Stimulated activated CD4-positive, alpha-beta T cell treated with anti-CD3 and anti-CD28 coated beads, Interleukin-2, amount 100 ng/mL, for 48 hours (primary cell): ENCODE measurements at regions not wholly inside any gene's neighbourhood (a gene's known extent, or its start where the extent isn't known, plus 50 kb on each side); places are given as distances from the start of the nearest gene placed in this dataset.
"Not testable (repeated sequence)": the region's sequence is repeated elsewhere in the genome, so short reads cannot be mapped to it uniquely, and the experiment has no call there.

ENCODE experiments used
- DNase-seq, 2 donors: peaks; one replicate each; pipeline ENCODE4 v3.0.0-alpha.2; 2020

DNA sequence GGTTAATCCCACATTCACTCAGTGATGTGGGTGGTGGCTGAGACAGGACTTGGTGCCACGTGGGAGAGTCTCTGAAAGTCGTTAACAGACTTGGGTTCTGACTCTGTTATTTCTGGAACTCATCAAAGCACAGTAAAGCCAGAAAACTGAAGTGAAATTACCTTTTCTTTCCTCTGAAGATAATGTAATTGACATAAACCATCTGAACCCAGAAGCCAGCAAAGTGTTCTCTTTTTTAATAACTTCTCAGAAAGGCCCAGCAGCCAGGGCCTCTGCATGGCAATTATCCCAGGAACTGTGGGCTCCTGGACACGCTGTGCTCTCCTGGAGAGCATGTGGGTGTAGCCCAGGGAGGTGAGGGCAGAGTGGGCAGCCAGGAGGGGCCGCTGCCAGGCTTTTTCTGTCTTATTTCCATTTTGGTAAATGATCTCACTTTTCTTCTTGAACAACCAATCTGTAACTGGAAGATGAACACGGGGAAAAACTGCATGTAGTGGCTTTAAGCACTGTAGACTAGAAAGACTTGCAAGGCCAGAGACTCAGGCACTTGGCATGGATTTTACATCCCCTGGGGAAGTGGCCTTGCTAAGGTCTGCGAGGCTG is 444.1 kb upstream of the TMEM132C start:
- DNase-seq, result no peak

DNA sequence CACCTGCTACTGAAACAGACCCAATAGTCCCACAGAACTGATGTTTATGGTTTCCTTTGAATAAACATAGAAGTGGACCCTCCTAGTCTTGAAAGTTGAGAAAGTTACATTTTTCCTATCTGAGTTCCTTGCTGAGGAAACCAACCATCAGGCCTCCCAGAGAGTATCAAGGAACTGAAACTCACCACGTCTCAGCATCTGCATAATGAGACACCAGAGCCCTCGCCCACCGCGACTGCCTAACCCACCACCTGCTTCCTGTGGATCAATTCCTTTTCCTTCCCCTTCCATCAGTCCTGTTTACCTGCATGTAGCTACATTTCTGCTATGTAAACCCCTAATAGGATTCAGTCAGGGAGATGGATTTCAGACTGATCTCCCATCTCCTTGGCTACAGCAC is 443.2 kb upstream of the TMEM132C start:
- no peak for DNase-seq

GRCh38 chr12:127829281-127830064 is 437.5 kb upstream of the TMEM132C start:
- DNase-seq, result no peak

GRCh38 chr12:127830065-127830460 is 436.9 kb upstream of the TMEM132C start:
- no peak for DNase-seq

DNA sequence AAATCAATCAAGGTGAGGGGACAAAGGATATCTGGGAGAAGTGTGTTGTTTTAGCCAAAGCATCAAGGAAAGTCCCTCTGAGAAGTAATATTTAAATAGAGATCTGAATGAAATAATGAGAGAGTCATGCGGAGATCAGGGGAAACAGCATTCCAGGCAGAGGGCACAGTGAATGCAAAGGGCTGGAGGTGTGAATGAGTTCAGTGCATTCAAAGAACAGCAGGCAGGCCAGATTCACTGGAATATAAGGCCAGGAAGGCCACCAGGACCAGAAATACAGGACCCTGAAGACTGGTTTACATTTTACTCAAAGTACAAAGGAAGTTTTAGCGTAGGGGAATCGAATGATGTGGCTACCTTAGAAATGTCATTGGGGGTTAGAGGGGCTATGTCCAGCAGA is 436.2 kb upstream of the TMEM132C start:
- no peak for DNase-seq

GRCh38 chr12:127832172-127832571 is 434.8 kb upstream of the TMEM132C start:
- no peak for DNase-seq

GRCh38 chr12:127836802-127837201 is 430.2 kb upstream of the TMEM132C start:
- DNase-seq, result not testable (repeated sequence)

- no peak for DNase-seq
Observed at GRCh38 chr12:127857661-127858060, 409.3 kb upstream of the TMEM132C start.

GRCh38 chr12:127860536-127860935 is 406.4 kb upstream of the TMEM132C start:
- no peak for DNase-seq

DNA sequence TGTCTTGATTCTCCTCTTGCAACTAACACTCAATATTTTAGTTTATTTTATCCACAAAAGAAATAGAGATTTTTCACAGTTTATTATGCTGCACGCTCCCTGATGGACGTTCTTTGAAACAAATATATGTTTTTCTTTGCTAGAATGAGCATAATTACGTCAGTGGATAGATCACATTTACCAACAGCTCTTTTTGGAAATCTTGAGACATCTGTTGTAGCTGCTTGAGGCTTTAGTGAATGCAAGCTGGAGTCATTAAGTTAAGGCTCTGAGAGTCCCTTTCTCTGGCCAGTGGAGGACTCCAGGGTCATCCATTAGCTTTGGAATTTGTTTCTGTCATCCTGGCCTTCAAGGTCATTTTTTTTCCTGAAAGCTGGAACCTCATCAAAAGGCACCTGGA is 405.6 kb upstream of the TMEM132C start:
- no peak for DNase-seq

DNA sequence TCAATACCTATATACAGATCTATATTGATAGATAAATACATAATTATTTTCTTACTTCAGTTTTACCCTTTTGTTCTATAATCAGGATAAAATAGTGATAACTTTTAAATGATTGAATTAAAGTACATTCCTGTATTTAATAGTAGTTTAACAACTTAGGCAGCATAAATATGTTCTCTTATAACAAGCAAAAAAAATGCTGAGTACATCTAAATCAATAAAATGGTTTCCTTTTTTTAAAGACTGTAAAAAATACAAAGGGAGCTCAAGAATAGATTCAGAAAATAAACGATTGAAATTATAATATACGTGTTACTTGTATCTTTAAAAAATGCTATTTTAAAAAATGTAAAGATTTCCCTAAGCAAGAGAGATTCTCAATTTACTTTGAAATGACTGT is 393.7 kb upstream of the TMEM132C start:
- no peak for DNase-seq

- no peak for DNase-seq
Observed at GRCh38 chr12:127881371-127882140, 385.4 kb upstream of the TMEM132C start.

DNA sequence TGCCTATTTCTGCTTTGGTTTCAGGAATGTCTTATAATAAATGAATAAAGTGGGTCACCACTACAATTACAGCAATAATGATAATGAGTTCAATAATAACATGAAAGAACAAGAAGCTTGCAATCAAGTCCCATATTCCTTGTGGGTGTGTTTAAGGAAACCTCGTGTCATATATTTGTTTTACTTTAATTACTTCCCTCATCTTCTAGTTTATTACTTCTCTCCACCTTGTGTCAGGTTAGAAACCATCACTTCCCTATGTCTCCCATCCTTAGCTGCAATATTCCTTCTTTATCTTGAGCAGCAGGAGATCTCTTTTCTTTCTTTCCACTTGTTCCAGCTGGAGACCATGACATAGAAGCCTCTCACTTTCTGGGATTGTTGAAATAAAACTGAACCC is 384.0 kb upstream of the TMEM132C start:
- no peak for DNase-seq

GRCh38 chr12:127885954-127886750 is 380.8 kb upstream of the TMEM132C start:
- no peak for DNase-seq

- no peak for DNase-seq
Observed at GRCh38 chr12:127886827-127887226, 380.1 kb upstream of the TMEM132C start.

GRCh38 chr12:127888943-127889719 is 377.8 kb upstream of the TMEM132C start:
- no peak for DNase-seq

DNA sequence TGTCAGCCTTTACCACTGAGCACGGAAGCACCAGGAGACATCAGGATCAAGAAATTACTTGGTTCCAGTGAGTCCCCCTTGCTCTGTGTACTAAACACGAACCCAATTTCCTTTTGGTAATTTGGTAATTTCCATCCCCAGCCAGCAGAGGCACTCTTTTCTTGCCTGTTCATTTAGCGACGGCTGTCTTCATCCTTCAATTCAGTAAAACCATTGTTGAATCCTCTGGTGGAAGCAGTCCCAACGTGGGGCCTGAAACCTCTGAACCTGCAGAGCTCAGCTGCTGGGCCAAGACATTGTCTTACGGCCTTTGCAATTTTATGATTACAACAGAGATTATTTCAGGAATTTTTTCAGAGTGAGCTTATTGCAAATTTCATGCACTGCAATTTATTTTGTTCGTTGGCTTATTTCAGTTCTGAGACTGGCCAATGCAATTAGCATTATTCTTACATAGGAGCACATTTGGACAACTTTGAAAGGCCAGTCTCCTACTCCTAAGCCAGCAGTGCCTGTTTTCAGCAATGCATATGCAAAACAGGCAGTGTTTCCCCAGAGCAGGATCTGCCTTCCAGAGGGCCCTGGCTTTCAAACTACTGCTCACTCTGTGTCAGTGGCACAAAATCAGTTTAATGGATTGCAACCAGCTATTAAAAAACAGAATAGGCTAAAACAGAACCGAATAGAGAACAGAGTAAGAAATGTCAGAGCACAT is 372.9 kb upstream of the TMEM132C start:
- no peak for DNase-seq

GRCh38 chr12:127896661-127897060 is 370.3 kb upstream of the TMEM132C start:
- no peak for DNase-seq

DNA sequence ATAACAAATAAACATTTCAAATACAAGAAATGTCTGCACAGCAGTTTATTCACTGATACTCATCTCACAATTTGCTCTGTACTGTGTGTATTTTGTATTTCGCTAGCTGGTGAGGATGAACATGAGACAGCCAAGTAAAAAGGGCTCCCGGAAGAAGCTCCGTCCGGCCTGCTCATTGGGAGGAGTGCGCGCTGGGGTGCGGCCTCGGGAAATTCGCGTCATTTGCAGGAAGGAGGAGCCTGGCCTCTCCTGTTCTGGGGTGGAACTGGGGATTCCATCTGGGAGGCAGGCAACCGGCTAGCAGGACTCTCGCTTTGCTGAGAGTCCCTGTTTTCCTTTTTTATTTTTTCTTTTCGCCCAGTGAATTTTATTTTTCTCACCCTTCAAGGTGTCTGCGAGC is 368.4 kb upstream of the TMEM132C start:
- no peak for DNase-seq

DNA sequence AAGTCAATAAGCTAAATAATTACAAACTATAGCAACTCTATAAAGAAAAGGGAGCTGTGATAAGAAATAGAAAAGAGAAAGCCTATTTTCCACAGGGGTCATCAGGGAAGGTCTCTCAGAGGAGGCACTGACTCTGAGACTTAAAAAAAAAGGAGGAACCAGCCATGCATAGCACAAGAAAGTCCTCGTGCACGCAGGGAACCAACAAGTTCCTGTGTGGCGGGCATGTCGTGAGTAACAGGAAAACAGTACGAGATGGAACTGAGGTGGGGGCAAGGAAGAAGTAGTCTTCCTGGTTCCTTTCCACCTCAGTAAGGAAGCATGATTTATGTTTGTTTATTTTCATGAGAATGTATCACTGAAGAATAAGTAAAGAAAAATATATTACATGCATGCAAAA is 367.0 kb upstream of the TMEM132C start:
- DNase-seq, result no peak

DNA sequence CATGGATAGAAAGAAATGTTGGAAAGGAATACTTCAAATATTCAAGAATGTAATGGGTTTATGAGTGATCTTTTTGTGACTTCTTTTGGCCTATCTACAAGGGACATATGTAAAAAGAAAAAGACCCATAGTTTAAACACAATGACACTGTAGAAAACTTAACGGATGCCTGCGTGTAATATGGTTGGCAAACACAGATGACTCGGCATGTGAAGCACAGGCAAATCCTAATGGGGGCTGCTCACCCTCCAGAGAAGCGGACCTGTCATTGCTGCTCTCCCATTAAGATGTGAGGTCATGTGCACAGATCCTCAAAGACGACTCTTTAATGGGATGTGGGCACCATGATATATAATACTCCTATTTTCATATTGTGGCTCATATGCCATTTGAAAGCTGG is 366.6 kb upstream of the TMEM132C start:
- DNase-seq, result no peak

DNA sequence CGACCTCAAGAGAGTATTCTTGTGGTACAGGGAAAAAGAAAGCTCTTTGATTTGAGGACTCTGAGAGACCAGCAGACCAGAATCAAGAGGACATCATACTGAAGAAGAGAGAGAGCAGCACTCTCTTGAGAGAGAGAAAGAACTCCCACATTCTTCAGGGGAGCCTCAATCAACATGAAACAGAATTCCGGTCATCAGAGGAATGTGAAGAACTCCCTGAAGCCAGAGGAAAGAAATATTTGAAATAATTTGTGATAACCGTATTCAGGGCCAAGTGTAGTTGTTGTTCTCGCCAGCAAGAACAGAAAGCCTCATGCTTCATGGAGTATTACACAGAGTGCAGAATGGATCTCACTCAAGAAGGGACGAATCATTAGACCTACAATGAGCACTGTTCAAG is 363.8 kb upstream of the TMEM132C start:
- no peak for DNase-seq
